Vagina (tissue), 2 donors: ENCODE measurements at regions not wholly inside any gene's neighbourhood (a gene's known extent, or its start where the extent isn't known, plus 50 kb on each side); places are given as distances from the start of the nearest gene placed in this dataset.
A peak's percentile ranks its signal among the peaks of the same experiment; 100 is the strongest.

ENCODE experiments used
- DNase-seq, 2 donors: peaks; one replicate each; pipeline ENCODE4 v3.0.0-alpha.2; 2017; ENCODE audit errors: extremely low spot score in 2 of 2
- H3K27ac ChIP-seq: fragments of 200-600 bp; sonication (generic); one replicate; pipeline ENCODE4 v1.5.1; 2019
- H3K27me3 ChIP-seq: fragments of 200-600 bp; sonication (generic); one replicate; pipeline ENCODE4 v1.5.1; 2019
- H3K36me3 ChIP-seq, 2 donors: fragments of 200-600 bp; sonication (generic); one replicate each; pipeline ENCODE4 v1.5.1; 2017 to 2019
- H3K4me1 ChIP-seq: fragments of 200-600 bp; sonication (generic); one replicate; pipeline ENCODE4 v1.5.1; 2019
- H3K4me3 ChIP-seq, 2 donors: fragments of 200-600 bp; sonication (generic); 1 replicate in 1 of 2; 2 replicates in 1 of 2; pipeline ENCODE4 v1.5.1; 2016 to 2019
- H3K9me3 ChIP-seq: fragments of 200-600 bp; sonication (generic); one replicate; pipeline ENCODE4 v1.5.1; 2019
- CTCF ChIP-seq, 3 experiments: fragments of 450-650 bp in 2 of 3; fragments of 200-600 bp in 1 of 3; sonication (generic) in 1 of 3; IDR thresholded peaks; one replicate each; pipeline ENCODE4 v1.5.1; 2017 to 2019; ENCODE audit warnings: antibody characterized with exemption in 3 of 3, mild to moderate bottlenecking in 2 of 3, moderate library complexity in 2 of 3
- POLR2A ChIP-seq, 2 donors: fragments of 450-650 bp; IDR thresholded peaks; one replicate each; pipeline ENCODE4 v1.6.1; 2017; ENCODE audit warnings: antibody characterized with exemption in 2 of 2, mild to moderate bottlenecking in 2 of 2, moderate library complexity in 2 of 2
- POLR2AphosphoS5 ChIP-seq, 2 donors: sonication (generic); formaldehyde crosslinking; IDR thresholded peaks; one replicate each; pipeline ENCODE4 v1.9.0; 2017; ENCODE audit warnings: antibody characterized with exemption in 2 of 2, mild to moderate bottlenecking in 2 of 2, low read depth in 1 of 2; ENCODE audit not compliant: insufficient read depth in 1 of 2
- intact Hi-C: fragments of 100-400 bp; cut with DNase I; formaldehyde crosslinking; loops from one replicate; pipeline ENCODE4 v1.15.1; 2023

GRCh38 chr6:71181565-71181964, 107.0 kb upstream of the OGFRL1 start:
- DNase-seq = no peak
- TF ChIP-seq CTCF (IDR thresholded peaks at IDR 0.05) = no peak
- no peak for TF ChIP-seq POLR2A (IDR thresholded peaks at IDR 0.05)
- no peak for TF ChIP-seq POLR2AphosphoS5 (IDR thresholded peaks at IDR 0.05; ENCODE audit: insufficient read depth in 1 of 2, low read depth in 1 of 2)
- Histone ChIP-seq H3K4me1 (no peaks in the 10 kb centered on the region), H3K27me3 (no peaks in the 10 kb centered on the region), H3K9me3 (no peaks in the 10 kb centered on the region), H3K27ac (no peak overlapping the region), H3K4me3 (no peak overlapping the region), H3K36me3 (no peaks in the 10 kb centered on the region)
- intact Hi-C loops = no loop called here

DNA sequence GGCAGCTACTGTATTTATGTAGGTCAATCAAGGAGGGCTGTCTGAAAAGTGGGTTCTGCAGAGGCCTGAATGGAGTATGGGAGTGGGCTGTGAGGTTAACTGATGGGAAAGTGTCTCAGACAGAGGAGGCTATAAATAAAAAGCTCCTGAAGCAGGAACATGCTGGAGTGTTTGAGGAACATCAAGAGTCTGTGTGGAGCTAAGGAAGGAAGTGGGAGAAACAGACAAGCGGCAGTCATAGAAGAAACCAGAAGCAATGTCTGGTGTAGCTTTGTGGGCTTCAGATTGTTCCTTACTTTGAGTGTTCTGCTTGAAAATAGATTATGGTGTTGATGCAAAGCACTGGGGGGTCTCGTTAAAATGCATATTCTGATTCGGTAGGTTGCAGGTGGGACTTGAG, 101.5 kb upstream of the OGFRL1 start:
- no peaks in the 10 kb centered on the region for H3K36me3 ChIP-seq
- no peak overlapping the region for H3K4me3 ChIP-seq
- H3K9me3 ChIP-seq = no peaks in the 10 kb centered on the region
- no peak overlapping the region for H3K27ac ChIP-seq
- no peak for DNase-seq
- intact Hi-C loops = no loop called here
- no peaks in the 10 kb centered on the region for H3K27me3 ChIP-seq
- TF ChIP-seq POLR2A (IDR thresholded peaks at IDR 0.05) (no peak), POLR2AphosphoS5 (IDR thresholded peaks at IDR 0.05; ENCODE audit: insufficient read depth in 1 of 2, low read depth in 1 of 2) (no peak), CTCF (IDR thresholded peaks at IDR 0.05) (no peak)
- no peaks in the 10 kb centered on the region for H3K4me1 ChIP-seq

DNA sequence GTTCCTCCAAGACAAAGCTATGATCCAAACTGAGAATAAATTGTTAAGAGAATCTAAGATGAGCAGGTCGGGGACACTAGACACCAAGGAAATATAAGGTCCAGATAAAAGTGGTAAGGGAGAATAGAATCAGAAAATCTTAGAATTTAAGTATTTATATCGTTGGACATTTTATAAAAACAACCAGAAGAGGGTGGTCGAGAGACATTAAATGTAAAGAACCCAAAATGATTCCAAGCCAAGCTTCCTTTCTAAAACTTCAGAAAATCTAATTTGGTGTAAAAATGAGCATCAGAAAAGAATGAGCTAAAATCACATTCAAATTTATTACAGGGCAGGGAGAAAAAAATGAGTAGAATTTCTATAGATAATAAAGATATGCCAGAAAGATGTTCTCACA, 97.8 kb upstream of the OGFRL1 start:
- TF ChIP-seq POLR2A (IDR thresholded peaks at IDR 0.05) (no peak), POLR2AphosphoS5 (IDR thresholded peaks at IDR 0.05; ENCODE audit: insufficient read depth in 1 of 2, low read depth in 1 of 2) (no peak), CTCF (IDR thresholded peaks at IDR 0.05) (peak in 1 of 3 experiments; percentile 29)
- H3K9me3 ChIP-seq = no peaks in the 10 kb centered on the region
- DNase-seq = no peak
- no peak overlapping the region for H3K4me3 ChIP-seq
- no peaks in the 10 kb centered on the region for H3K36me3 ChIP-seq
- intact Hi-C loops = loop anchor here (5.0 kb wide), 1 partner anchor 161 kb away; no protein-coding TSS in a partner anchor
- no peaks in the 10 kb centered on the region for H3K27me3 ChIP-seq
- no peak overlapping the region for H3K27ac ChIP-seq
- no peaks in the 10 kb centered on the region for H3K4me1 ChIP-seq

GRCh38 chr6:71194724-71195123, 93.9 kb upstream of the OGFRL1 start:
- Histone ChIP-seq H3K27me3 (no peaks in the 10 kb centered on the region), H3K4me1 (no peaks in the 10 kb centered on the region), H3K27ac (no peak overlapping the region), H3K4me3 (no peak overlapping the region), H3K9me3 (no peaks in the 10 kb centered on the region), H3K36me3 (no peaks in the 10 kb centered on the region)
- no peak for DNase-seq
- intact Hi-C loops = loop anchor here (5.0 kb wide), 1 partner anchor 158 kb away; no protein-coding TSS in a partner anchor
- no peak for TF ChIP-seq CTCF (IDR thresholded peaks at IDR 0.05)
- no peak for TF ChIP-seq POLR2AphosphoS5 (IDR thresholded peaks at IDR 0.05; ENCODE audit: insufficient read depth in 1 of 2, low read depth in 1 of 2)
- TF ChIP-seq POLR2A (IDR thresholded peaks at IDR 0.05) = no peak

DNA sequence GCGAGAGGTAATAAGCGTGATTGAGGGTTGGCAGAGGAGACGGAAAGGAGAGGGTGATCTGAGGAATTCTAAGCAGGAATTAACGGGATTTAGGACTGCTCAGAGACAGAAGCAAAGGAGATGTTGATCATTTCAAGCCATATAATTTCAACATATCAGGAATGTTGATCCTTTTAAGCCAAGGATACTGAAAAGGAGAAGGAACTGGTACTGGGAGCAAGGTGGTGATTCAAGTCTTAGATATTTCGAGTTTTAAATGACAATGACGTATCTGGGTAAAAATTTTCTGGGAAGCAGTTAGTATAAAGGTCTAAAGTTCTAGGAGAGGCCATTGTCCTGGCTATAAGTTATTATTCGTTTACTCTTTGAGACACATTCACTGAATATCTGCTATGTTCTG, 91.3 kb upstream of the OGFRL1 start:
- H3K9me3 ChIP-seq = no peaks in the 10 kb centered on the region
- H3K4me1 ChIP-seq = no peaks in the 10 kb centered on the region
- TF ChIP-seq POLR2AphosphoS5 (IDR thresholded peaks at IDR 0.05; ENCODE audit: insufficient read depth in 1 of 2, low read depth in 1 of 2) = no peak
- no peak for TF ChIP-seq CTCF (IDR thresholded peaks at IDR 0.05)
- no peak for TF ChIP-seq POLR2A (IDR thresholded peaks at IDR 0.05)
- no peak overlapping the region for H3K4me3 ChIP-seq
- H3K27ac ChIP-seq = no peak overlapping the region
- no peak for DNase-seq
- H3K27me3 ChIP-seq = no peaks in the 10 kb centered on the region
- H3K36me3 ChIP-seq = no peaks in the 10 kb centered on the region
- intact Hi-C loops = no loop called here
